D721Med (cell line): ENCODE measurements at regions not wholly inside any gene's neighbourhood (a gene's known extent, or its start where the extent isn't known, plus 50 kb on each side); places are given as distances from the start of the nearest gene placed in this dataset.

Experiments
- DNase-seq: peaks from one replicate; pipeline ENCODE4 v3.0.0; 2011; ENCODE audit warnings: low spot score; ENCODE audit not compliant: insufficient read length
- FAIRE-seq: peaks from 2 replicates; lab custom pipeline; 2011; peaks lifted over from hg19 to GRCh38; lab: Jason Lieb, UNC
- TF ChIP-seq, protein P1 (sequence below): IDR thresholded peaks from 2 replicates; pipeline ENCODE4 v1.5.1; 2012; ENCODE audit warnings: mild to moderate bottlenecking, control low read depth; ENCODE audit not compliant: insufficient read depth; ENCODE audit errors: missing control alignments

DNA sequence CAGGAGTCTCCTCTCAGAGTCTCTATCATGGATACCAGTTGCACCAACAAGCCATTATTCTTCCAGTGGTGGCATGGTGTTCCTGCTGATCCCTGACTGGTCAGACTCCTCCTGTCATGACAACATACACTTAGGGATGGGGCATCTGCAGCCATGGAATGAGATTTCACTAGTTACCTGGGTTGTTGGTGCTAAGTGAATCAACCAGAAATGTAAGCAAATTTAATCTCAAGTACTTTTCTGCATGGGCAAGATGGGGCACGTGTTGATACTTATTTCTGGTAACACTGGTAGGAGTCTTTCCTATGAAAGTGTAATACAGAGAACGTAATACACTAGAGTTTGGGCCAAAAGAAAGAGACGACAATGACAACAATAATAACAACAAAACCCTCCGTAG is 211.5 kb upstream of the FOXN3 start:
- no peak for DNase-seq
- TF ChIP-seq, protein P1, sequence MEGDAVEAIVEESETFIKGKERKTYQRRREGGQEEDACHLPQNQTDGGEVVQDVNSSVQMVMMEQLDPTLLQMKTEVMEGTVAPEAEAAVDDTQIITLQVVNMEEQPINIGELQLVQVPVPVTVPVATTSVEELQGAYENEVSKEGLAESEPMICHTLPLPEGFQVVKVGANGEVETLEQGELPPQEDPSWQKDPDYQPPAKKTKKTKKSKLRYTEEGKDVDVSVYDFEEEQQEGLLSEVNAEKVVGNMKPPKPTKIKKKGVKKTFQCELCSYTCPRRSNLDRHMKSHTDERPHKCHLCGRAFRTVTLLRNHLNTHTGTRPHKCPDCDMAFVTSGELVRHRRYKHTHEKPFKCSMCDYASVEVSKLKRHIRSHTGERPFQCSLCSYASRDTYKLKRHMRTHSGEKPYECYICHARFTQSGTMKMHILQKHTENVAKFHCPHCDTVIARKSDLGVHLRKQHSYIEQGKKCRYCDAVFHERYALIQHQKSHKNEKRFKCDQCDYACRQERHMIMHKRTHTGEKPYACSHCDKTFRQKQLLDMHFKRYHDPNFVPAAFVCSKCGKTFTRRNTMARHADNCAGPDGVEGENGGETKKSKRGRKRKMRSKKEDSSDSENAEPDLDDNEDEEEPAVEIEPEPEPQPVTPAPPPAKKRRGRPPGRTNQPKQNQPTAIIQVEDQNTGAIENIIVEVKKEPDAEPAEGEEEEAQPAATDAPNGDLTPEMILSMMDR, result no peak

DNA sequence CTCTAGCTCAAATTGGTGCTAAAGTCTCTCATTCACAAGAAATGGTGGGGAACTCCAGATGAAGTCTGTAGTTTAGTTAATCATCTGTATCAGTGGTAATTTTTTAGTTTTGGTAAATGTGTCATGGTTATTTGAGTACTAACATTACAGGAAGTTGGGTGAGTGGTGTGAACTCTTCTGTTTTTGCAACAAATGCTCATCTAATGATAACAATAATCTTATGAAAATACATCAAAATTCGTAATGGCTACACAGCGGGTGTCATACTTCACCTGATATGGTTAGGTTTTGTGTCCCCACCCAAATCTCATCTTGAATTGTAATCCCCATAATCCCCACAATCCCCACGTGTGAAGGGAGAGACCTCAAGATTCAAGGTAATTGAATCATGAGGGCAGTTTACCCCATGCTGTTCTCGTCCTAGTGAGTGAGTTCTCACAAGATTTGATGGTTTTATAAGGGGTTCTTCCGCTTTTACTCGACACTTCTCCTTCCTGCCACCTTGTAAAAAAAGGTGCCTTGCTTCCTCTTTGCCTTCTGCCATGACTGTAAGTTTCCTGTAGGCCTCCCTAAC is 209.3 kb upstream of the FOXN3 start:
- DNase-seq, result no peak
- FAIRE-seq, result no peak
- TF ChIP-seq, protein P1, result no peak

More for the DNA sequence above, 211.5 kb upstream of the FOXN3 start:
- no peak for FAIRE-seq

GRCh38 chr14:89625731-89626232 is 208.7 kb upstream of the FOXN3 start:
- FAIRE-seq (no peak), DNase-seq (no peak)
- TF ChIP-seq, protein P1, result no peak

DNA sequence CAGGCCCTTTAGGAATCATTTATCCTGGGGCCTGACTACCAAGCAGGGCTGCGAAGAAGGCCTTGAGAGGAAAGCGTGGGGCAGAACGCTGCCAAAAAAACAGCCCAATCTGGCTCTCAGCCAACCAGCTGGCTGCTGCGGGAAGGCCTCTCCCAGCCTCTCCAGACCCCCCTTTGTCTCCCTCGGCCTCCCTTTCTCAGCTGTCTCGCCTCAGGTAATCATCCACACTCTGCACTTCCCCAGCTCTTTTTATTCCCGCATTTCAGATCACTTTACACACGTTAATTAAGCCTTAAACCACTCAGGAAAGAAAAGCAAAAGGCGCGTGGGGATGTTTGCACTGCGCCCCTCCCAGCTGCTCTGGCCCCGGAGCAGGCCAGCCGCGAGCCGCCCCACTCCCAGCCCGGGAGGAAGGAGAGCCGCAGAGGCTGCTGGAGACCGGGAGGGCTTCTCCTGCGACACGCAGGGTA is 208.2 kb upstream of the FOXN3 start:
- DNase-seq (no peak), FAIRE-seq (no peak)
- TF ChIP-seq, protein P1, result no peak

DNA sequence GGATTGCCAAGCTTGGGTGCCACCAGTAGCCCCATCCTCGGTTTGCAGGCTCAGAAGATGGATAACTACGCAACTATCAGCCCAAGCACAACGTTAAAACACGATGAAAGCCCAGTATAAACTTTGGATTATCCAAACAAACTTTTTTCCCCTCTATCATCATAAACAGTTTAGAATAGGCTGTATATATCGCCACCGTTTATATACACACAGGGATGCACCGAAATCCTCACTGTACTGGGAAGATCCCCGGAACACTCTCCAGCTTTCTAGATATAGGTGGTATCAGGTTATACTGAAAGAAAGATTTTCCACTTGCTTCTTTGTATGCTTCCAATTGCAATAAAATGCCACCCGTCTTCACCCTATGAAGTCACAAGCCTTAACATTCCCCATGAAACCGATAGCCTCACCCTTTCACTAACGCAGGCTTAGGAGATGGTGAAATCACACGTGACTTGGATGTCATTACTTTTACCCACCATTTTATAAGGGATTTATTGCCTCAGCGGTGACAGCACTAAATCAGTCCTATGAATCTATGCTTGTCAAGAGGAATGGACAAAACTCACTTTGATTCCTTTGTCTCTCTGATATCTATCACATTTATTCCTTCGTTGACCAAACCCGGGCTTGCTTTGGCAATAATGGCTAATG is 207.6 kb upstream of the FOXN3 start:
- TF ChIP-seq, protein P1, result no peak
- FAIRE-seq (no peak), DNase-seq (no peak)

GRCh38 chr14:89621791-89622638 is 205.0 kb upstream of the FOXN3 start:
- DNase-seq, result no peak
- FAIRE-seq, result no peak
- TF ChIP-seq, protein P1, result no peak
